ENCODE measurements at regions not wholly inside any gene's neighbourhood (a gene's known extent, or its start where the extent isn't known, plus 50 kb on each side); places are given as distances from the start of the nearest gene placed in this dataset.

GRCh38 chr4:58313444-58313843 is 1203.3 kb upstream of the IGFBP7 start:
- Histone ChIP-seq H2BK12ac (ENCODE audit: low read length) (no peak overlapping the region), H3K36me3 (ENCODE audit: control insufficient read depth in 1 of 2, insufficient read depth in 2 of 2, low read length in 2 of 2) (no peaks in the 10 kb centered on the region), H3K23ac (ENCODE audit: low read length) (no peak overlapping the region), H3K9me3 (ENCODE audit: insufficient read depth, low read depth, low read length) (no peaks in the 10 kb centered on the region), H3K79me1 (ENCODE audit: low read length) (no peaks in the 10 kb centered on the region), H2BK5ac (ENCODE audit: low read depth, low read length, poor library complexity) (no peak overlapping the region), H3K79me2 (ENCODE audit: control insufficient read depth, insufficient read depth, low read length, poor library complexity) (no peaks in the 10 kb centered on the region), H3K4me2 (ENCODE audit: low read length) (no peak overlapping the region), H2AFZ (ENCODE audit: insufficient read depth, low read length, poor library complexity) (no peak overlapping the region), H3K27me3 (ENCODE audit: insufficient read depth, low read length) (no peaks in the 10 kb centered on the region), H4K12ac (ENCODE audit: low read depth, low read length) (no peak overlapping the region), H2BK120ac (ENCODE audit: insufficient read depth, low read length, poor library complexity) (no peak overlapping the region), H3K4ac (ENCODE audit: low read depth, low read length) (no peak overlapping the region), H2AK5ac (ENCODE audit: low read length) (no peak overlapping the region), H4K8ac (ENCODE audit: low read depth, low read length) (no peak overlapping the region), H3K4me1 (ENCODE audit: control insufficient read depth in 1 of 2, insufficient read depth in 2 of 2, low read length in 2 of 2) (no peaks in the 10 kb centered on the region), H4K91ac (ENCODE audit: low read depth, low read length) (no peak overlapping the region), H3K14ac (ENCODE audit: low read length) (no peak overlapping the region), H3K27ac (ENCODE audit: low read depth, low read length) (no peak overlapping the region), H3K4me3 (ENCODE audit: low read depth, low read length) (no peak overlapping the region), H3K9ac (ENCODE audit: low read length) (no peak overlapping the region), H3K18ac (ENCODE audit: low read length) (no peak overlapping the region)
- WGBS (ENCODE audit: extremely low coverage, insufficient coverage, insufficient read length): no CpG with 5 or more reads among the region's 4 CpGs
- no peak for DNase-seq

GRCh38 chr4:58303456-58303855 is 1193.3 kb upstream of the IGFBP7 start:
- Histone ChIP-seq H4K91ac (ENCODE audit: low read depth, low read length) (no peak overlapping the region), H3K79me1 (ENCODE audit: low read length) (peaks cover 4% of the 10 kb centered on the region), H2AK5ac (ENCODE audit: low read length) (no peak overlapping the region), H3K27me3 (ENCODE audit: insufficient read depth, low read length) (no peaks in the 10 kb centered on the region), H4K12ac (ENCODE audit: low read depth, low read length) (no peak overlapping the region), H3K79me2 (ENCODE audit: control insufficient read depth, insufficient read depth, low read length, poor library complexity) (no peaks in the 10 kb centered on the region), H3K18ac (ENCODE audit: low read length) (no peak overlapping the region), H3K9ac (ENCODE audit: low read length) (no peak overlapping the region), H2BK120ac (ENCODE audit: insufficient read depth, low read length, poor library complexity) (no peak overlapping the region), H3K4ac (ENCODE audit: low read depth, low read length) (no peak overlapping the region), H3K9me3 (ENCODE audit: insufficient read depth, low read depth, low read length) (no peaks in the 10 kb centered on the region), H2BK12ac (ENCODE audit: low read length) (no peak overlapping the region), H3K14ac (ENCODE audit: low read length) (no peak overlapping the region), H3K27ac (ENCODE audit: low read depth, low read length) (no peak overlapping the region), H2BK5ac (ENCODE audit: low read depth, low read length, poor library complexity) (no peak overlapping the region), H3K36me3 (ENCODE audit: control insufficient read depth in 1 of 2, insufficient read depth in 2 of 2, low read length in 2 of 2) (no peaks in the 10 kb centered on the region), H3K4me1 (ENCODE audit: control insufficient read depth in 1 of 2, insufficient read depth in 2 of 2, low read length in 2 of 2) (no peaks in the 10 kb centered on the region), H3K4me2 (ENCODE audit: low read length) (no peak overlapping the region), H2AFZ (ENCODE audit: insufficient read depth, low read length, poor library complexity) (no peak overlapping the region), H3K4me3 (ENCODE audit: low read depth, low read length) (no peak overlapping the region), H4K8ac (ENCODE audit: low read depth, low read length) (no peak overlapping the region), H3K23ac (ENCODE audit: low read length) (no peak overlapping the region)
- WGBS (ENCODE audit: extremely low coverage, insufficient coverage, insufficient read length): no CpG with 5 or more reads among the region's 1 CpG
- DNase-seq: peak in 1 of 2 donors; percentile 62

DNA sequence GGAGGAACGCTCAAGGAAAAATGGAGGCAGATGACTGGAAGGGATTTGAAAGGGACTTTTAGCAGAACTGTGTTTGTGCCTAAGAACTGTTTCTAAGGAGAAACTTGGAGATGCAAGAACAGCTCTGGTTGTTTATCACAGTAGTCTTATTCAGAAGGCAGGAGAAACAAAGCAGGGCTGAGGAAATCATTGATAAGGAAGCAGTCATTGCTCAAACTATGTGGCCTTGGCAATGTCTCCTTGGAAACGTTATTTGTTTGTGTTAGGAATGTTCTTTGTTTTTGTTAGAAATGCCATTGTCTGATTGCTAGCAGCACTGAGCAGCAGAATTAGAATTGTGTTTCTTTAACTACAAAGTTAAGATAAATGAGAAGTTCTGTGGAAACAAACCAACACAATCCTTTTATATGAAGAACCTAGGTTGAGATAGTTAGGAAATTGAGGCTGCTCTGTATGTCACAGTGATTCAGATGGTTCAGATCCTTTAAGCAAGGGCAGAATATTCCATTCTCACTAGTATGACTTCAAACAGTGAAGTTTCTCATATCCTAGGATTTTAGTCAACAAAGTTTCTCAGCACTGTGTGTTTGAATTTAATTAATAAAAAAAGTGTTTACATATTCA is 1191.3 kb upstream of the IGFBP7 start:
- Histone ChIP-seq H3K4ac (ENCODE audit: low read depth, low read length) (no peak overlapping the region), H3K36me3 (ENCODE audit: control insufficient read depth in 1 of 2, insufficient read depth in 2 of 2, low read length in 2 of 2) (no peaks in the 10 kb centered on the region), H2BK5ac (ENCODE audit: low read depth, low read length, poor library complexity) (no peak overlapping the region), H3K4me2 (ENCODE audit: low read length) (no peak overlapping the region), H3K79me1 (ENCODE audit: low read length) (peaks cover 4% of the 10 kb centered on the region), H4K8ac (ENCODE audit: low read depth, low read length) (no peak overlapping the region), H3K9me3 (ENCODE audit: insufficient read depth, low read depth, low read length) (no peaks in the 10 kb centered on the region), H2BK120ac (ENCODE audit: insufficient read depth, low read length, poor library complexity) (no peak overlapping the region), H3K79me2 (ENCODE audit: control insufficient read depth, insufficient read depth, low read length, poor library complexity) (no peaks in the 10 kb centered on the region), H3K14ac (ENCODE audit: low read length) (no peak overlapping the region), H3K23ac (ENCODE audit: low read length) (no peak overlapping the region), H3K27ac (ENCODE audit: low read depth, low read length) (no peak overlapping the region), H2AFZ (ENCODE audit: insufficient read depth, low read length, poor library complexity) (no peak overlapping the region), H4K12ac (ENCODE audit: low read depth, low read length) (no peak overlapping the region), H2AK5ac (ENCODE audit: low read length) (no peak overlapping the region), H2BK12ac (ENCODE audit: low read length) (no peak overlapping the region), H3K9ac (ENCODE audit: low read length) (no peak overlapping the region), H3K4me1 (ENCODE audit: control insufficient read depth in 1 of 2, insufficient read depth in 2 of 2, low read length in 2 of 2) (no peaks in the 10 kb centered on the region), H4K91ac (ENCODE audit: low read depth, low read length) (no peak overlapping the region), H3K4me3 (ENCODE audit: low read depth, low read length) (no peak overlapping the region), H3K18ac (ENCODE audit: low read length) (no peak overlapping the region), H3K27me3 (ENCODE audit: insufficient read depth, low read length) (no peaks in the 10 kb centered on the region)
- whole genome bisulfite sequencing (ENCODE audit: extremely low coverage, insufficient coverage, insufficient read length): no CpG with 5 or more reads among the region's 2 CpGs
- peak; percentile 51 to 95 for DNase-seq

GRCh38 chr4:58286335-58286734 is 1176.2 kb upstream of the IGFBP7 start:
- Histone ChIP-seq H4K12ac (ENCODE audit: low read depth, low read length) (no peak overlapping the region), H2BK12ac (ENCODE audit: low read length) (no peak overlapping the region), H4K8ac (ENCODE audit: low read depth, low read length) (no peak overlapping the region), H3K27me3 (ENCODE audit: insufficient read depth, low read length) (no peaks in the 10 kb centered on the region), H3K27ac (ENCODE audit: low read depth, low read length) (no peak overlapping the region), H3K79me1 (ENCODE audit: low read length) (no peaks in the 10 kb centered on the region), H2BK5ac (ENCODE audit: low read depth, low read length, poor library complexity) (no peak overlapping the region), H3K4ac (ENCODE audit: low read depth, low read length) (no peak overlapping the region), H3K14ac (ENCODE audit: low read length) (no peak overlapping the region), H2AK5ac (ENCODE audit: low read length) (no peak overlapping the region), H3K4me2 (ENCODE audit: low read length) (no peak overlapping the region), H3K36me3 (ENCODE audit: control insufficient read depth in 1 of 2, insufficient read depth in 2 of 2, low read length in 2 of 2) (no peaks in the 10 kb centered on the region), H2BK120ac (ENCODE audit: insufficient read depth, low read length, poor library complexity) (no peak overlapping the region), H2AFZ (ENCODE audit: insufficient read depth, low read length, poor library complexity) (no peak overlapping the region), H3K23ac (ENCODE audit: low read length) (no peak overlapping the region), H3K9ac (ENCODE audit: low read length) (no peak overlapping the region), H3K4me1 (ENCODE audit: control insufficient read depth in 1 of 2, insufficient read depth in 2 of 2, low read length in 2 of 2) (no peaks in the 10 kb centered on the region), H4K91ac (ENCODE audit: low read depth, low read length) (no peak overlapping the region), H3K18ac (ENCODE audit: low read length) (no peak overlapping the region), H3K79me2 (ENCODE audit: control insufficient read depth, insufficient read depth, low read length, poor library complexity) (no peaks in the 10 kb centered on the region), H3K9me3 (ENCODE audit: insufficient read depth, low read depth, low read length) (peaks cover 2% of the 10 kb centered on the region), H3K4me3 (ENCODE audit: low read depth, low read length) (no peak overlapping the region)
- DNase-seq: no peak
- WGBS (ENCODE audit: extremely low coverage, insufficient coverage, insufficient read length): no CpG with 5 or more reads among the region's 4 CpGs

All from trophoblast cell (in vitro differentiated cells and primary cell).